ENCODE measurements at regions not wholly inside any gene's neighbourhood (a gene's known extent, or its start where the extent isn't known, plus 50 kb on each side); places are given as distances from the start of the nearest gene placed in this dataset.

- TF ChIP-seq, protein P1, sequence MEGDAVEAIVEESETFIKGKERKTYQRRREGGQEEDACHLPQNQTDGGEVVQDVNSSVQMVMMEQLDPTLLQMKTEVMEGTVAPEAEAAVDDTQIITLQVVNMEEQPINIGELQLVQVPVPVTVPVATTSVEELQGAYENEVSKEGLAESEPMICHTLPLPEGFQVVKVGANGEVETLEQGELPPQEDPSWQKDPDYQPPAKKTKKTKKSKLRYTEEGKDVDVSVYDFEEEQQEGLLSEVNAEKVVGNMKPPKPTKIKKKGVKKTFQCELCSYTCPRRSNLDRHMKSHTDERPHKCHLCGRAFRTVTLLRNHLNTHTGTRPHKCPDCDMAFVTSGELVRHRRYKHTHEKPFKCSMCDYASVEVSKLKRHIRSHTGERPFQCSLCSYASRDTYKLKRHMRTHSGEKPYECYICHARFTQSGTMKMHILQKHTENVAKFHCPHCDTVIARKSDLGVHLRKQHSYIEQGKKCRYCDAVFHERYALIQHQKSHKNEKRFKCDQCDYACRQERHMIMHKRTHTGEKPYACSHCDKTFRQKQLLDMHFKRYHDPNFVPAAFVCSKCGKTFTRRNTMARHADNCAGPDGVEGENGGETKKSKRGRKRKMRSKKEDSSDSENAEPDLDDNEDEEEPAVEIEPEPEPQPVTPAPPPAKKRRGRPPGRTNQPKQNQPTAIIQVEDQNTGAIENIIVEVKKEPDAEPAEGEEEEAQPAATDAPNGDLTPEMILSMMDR (IDR thresholded peaks at IDR 0.05; ENCODE audit: unreplicated experiment in 3 of 3): no peak
- peak overlapping the region in 2 of 3 experiments; percentile 0 to 17 for H3K27ac Mint-ChIP-seq
- no peaks in the 10 kb centered on the region for H3K9me3 Mint-ChIP-seq
- H3K4me1 Mint-ChIP-seq: peaks cover 5% of the 10 kb centered on the region
- no peaks in the 10 kb centered on the region for H3K36me3 Mint-ChIP-seq (ENCODE audit: low read depth)
- H3K27me3 Mint-ChIP-seq (ENCODE audit: low read depth): no peaks in the 10 kb centered on the region
- H3K4me3 Mint-ChIP-seq: no peak overlapping the region
Observed at GRCh38 chr5:14937254-14937653, 65.7 kb upstream of the ANKH start.

GRCh38 chr5:14936588-14936987 is 65.0 kb upstream of the ANKH start:
- Mint-ChIP-seq H3K27ac (no peak overlapping the region), H3K9me3 (no peaks in the 10 kb centered on the region), H3K4me1 (peaks cover 5% of the 10 kb centered on the region), H3K27me3 (ENCODE audit: low read depth) (no peaks in the 10 kb centered on the region), H3K4me3 (no peak overlapping the region), H3K36me3 (ENCODE audit: low read depth) (no peaks in the 10 kb centered on the region)
- TF ChIP-seq, protein P1 (IDR thresholded peaks at IDR 0.05; ENCODE audit: unreplicated experiment in 3 of 3): no peak

- Mint-ChIP-seq H3K27me3 (ENCODE audit: low read depth) (no peaks in the 10 kb centered on the region), H3K4me1 (peaks cover 5% of the 10 kb centered on the region), H3K27ac (no peak overlapping the region), H3K36me3 (ENCODE audit: low read depth) (no peaks in the 10 kb centered on the region), H3K9me3 (no peaks in the 10 kb centered on the region), H3K4me3 (no peak overlapping the region)
- TF ChIP-seq, protein P1 (IDR thresholded peaks at IDR 0.05; ENCODE audit: unreplicated experiment in 3 of 3): no peak
Observed at GRCh38 chr5:14935341-14935740, 63.8 kb upstream of the ANKH start.

DNA sequence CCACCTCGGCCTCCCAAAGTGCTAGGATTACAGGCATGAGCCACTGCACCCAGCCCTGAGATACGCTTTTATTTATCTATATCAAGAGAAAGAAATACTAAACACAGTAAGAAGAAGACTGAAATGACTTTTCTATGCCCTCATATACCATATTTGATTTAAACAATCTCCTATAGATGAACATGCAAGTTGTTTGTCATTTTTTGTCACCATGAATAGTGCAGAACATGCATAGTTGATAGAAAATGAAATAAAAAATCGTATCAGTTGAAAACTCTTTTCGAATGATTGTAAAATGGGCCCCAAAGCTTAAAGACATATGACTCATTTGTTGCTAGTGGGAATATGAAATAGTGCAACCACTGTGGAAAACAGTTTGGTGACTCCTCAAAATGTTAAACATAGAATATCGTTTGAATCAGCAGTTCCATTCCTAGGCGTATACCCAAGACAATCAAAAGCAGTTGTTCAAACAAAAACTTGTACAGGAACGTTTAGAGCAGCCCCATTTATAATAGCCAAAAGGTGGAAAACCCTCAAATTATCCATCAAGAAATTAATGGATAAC is 61.4 kb upstream of the ANKH start:
- H3K27ac Mint-ChIP-seq: no peak overlapping the region
- H3K9me3 Mint-ChIP-seq: no peaks in the 10 kb centered on the region
- no peaks in the 10 kb centered on the region for H3K27me3 Mint-ChIP-seq (ENCODE audit: low read depth)
- H3K36me3 Mint-ChIP-seq (ENCODE audit: low read depth): no peaks in the 10 kb centered on the region
- peaks cover 5% of the 10 kb centered on the region for H3K4me1 Mint-ChIP-seq
- H3K4me3 Mint-ChIP-seq: no peak overlapping the region
- TF ChIP-seq, protein P1 (IDR thresholded peaks at IDR 0.05; ENCODE audit: unreplicated experiment in 3 of 3): no peak

GRCh38 chr5:14930486-14930885 is 58.9 kb upstream of the ANKH start:
- Mint-ChIP-seq H3K4me3 (no peak overlapping the region), H3K27ac (peak overlapping the region in 1 of 3 experiments; percentile 26), H3K4me1 (peaks cover 5% of the 10 kb centered on the region), H3K9me3 (no peaks in the 10 kb centered on the region), H3K27me3 (ENCODE audit: low read depth) (no peaks in the 10 kb centered on the region), H3K36me3 (ENCODE audit: low read depth) (no peaks in the 10 kb centered on the region)
- TF ChIP-seq, protein P1 (IDR thresholded peaks at IDR 0.05; ENCODE audit: unreplicated experiment in 3 of 3): no peak

All from nephron (organoid).